ENCODE measurements at regions not wholly inside any gene's neighbourhood (a gene's known extent, or its start where the extent isn't known, plus 50 kb on each side); places are given as distances from the start of the nearest gene placed in this dataset.

- DNase-seq: no peak
These were observed 189.3 kb downstream of the VRK1 start for GRCh38 chr14:96986256-96987085.

DNA sequence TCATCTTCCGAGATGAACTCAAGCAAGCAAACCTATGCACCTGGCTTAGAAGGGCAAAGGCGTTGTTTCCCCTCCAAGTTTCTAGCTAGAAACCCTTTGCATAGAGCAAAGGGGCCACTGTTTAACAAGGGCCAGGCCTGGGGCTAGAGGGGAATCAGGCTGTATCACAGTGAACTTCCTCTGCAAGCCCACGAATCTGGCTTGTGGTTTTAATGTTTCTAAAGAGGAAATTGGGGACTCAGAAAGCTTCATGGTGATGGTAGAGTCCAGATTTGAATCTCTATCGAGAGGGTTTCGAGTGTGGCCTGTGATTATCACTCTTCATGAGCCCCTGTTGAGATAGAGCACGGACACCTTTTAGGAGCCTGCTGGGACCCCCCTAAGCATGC lies 189.9 kb downstream of the VRK1 start:
- peak in 1 of 2 donors; percentile 9 for DNase-seq

GRCh38 chr14:96987771-96988170 lies 190.6 kb downstream of the VRK1 start:
- DNase-seq: no peak

DNA sequence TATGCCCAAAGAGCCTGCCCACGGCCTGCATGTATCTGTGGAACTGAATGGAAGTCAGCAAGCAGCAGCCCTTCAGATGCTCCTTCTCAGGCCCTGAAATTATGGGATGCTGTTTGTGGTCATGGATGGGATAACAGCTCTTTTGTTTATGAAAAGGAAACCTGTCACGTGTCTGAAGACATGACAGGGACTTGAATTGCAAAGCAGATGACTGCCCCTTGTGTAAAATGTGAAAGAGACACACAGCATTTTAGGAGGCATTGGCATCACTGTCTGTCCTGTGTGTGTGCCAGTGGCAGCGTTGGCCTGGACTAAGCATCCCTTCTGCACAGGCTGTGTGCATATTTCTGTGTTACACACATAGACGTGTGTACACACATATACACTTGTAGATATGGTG lies 192.1 kb downstream of the VRK1 start:
- no peak for DNase-seq

DNA sequence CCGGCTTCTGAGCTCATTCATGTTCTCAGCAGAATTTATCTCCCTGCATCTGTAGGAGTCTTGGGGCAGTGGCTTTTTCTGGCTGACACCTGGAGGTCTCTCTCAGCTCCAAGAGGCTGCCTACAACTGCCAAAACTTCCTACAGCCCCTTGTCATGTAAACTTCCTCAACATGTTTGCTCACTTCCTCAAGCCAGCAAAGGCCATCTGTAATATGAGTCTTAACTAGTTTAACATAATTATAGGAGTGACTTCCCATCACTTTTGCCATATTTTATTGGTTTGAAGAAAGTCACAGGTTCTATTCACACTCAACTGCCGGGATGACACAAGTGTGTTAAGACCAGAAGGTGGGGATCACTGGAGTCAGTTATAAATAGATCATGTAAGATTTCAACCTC lies 194.0 kb downstream of the VRK1 start:
- DNase-seq: no peak

DNA sequence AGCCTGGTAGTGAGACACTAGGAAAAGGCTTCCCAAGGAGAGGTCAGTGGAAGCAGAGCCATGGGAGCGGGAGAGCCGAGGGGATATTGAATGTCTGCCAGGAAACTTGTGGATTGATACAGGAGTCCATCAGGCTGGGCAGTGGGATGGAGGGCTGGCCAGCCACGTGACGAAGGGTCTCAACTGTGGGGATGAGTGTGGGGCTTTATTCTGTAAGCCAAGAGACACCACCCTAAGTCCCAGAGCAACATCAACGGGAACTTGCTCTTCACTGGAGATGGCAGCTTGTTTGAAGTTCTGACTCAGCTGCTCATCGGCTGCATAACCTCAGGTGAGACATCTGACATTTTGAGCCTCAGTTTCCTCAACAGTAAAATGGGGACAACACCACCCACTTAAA lies 197.8 kb downstream of the VRK1 start:
- DNase-seq: no peak

DNA sequence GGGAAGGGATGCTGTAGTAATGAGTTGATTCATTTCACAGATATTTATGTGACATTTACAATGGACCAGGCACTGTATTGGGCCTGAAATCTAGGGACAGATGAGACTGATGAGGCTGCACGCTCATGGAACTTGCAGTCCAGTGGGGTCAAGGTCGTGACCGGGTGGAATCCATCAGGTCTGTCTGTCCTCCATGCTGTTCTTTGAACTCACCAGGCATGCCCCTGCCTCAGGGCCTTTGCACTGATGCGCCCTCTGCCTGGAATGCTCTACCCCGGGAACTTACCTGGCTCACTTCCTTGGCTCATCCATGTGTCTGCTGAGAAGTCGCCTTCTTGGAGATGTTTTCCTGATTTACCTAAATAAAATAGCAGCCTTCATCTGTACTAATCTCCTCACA lies 200.1 kb downstream of the VRK1 start:
- DNase-seq: no peak

- DNase-seq: no peak
These were observed 200.8 kb downstream of the VRK1 start for GRCh38 chr14:96997996-96998395.

DNA sequence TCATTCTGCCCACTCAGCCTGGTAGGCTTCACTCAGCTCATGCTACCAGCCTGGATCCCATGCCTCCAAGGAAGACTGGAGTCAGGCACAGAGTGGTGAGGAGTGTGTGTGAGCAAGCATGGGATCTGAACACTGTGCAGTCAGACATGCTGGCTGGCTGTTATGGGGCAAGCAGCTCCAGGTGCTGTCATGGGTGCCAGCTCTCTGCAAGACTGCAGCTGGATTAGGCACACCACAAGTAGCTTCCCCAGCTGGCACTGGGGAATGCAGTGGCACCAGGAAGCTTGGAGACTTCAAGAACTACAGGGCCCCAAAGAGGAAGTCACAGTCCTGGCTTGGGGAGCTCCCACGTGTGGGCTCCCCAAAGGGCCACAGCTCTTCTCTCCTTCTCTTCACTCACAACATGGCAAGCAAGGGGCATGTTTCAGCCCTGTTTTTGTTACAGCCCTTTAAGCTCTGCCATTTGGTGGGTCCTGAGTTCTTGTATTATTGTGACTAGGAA lies 202.5 kb downstream of the VRK1 start:
- DNase-seq: no peak

DNA sequence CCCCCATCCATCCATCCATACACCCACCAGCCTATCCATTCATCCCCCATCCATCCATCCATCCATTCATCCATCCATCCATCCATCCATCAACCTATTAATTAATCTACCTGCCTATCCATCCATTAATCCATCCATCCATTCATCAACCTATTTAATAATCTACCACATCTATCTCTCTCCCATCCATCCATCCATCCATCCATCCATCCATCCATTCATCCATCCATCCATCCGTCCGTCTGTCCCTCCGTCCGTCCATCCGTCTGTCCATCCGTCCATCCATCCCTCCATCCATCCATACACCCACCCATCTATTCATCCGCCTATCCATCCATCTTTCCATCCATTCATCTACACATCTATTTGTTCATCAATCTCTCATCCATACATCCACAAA lies 205.3 kb downstream of the VRK1 start:
- DNase-seq: no peak

GRCh38 chr14:97005934-97006333 lies 208.8 kb downstream of the VRK1 start:
- DNase-seq: no peak

DNA sequence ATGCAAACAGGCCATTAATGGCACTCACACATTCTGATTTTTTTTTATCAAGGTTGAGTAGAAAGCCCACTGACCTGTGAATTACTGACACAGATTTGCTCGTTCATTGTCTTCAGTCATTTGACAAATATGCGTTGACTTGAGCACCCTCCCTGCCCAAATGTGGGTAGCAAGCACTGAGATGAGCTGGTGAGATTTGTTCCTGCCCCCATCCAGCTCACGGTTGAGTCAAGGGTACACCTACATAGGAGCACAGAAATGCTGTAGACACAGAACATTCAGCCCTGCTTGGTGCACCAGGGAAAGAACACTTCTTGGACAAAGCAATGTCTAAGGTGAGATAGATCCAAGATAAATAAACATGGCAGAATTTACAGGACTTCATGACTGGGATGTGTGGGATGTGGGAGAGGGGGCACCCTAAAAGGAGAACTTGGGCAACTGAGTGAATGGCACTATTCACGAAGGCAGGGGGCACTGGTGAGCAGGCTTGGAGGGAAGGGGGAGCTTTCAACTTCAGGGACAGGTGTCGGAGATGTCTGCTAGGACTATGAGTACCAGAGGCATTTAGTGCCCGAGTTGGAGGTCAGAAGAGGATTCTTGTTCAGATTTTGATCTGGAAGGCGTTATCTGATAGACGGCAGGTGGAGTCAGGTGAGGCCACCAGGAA lies 213.4 kb downstream of the VRK1 start:
- DNase-seq: no peak

DNA sequence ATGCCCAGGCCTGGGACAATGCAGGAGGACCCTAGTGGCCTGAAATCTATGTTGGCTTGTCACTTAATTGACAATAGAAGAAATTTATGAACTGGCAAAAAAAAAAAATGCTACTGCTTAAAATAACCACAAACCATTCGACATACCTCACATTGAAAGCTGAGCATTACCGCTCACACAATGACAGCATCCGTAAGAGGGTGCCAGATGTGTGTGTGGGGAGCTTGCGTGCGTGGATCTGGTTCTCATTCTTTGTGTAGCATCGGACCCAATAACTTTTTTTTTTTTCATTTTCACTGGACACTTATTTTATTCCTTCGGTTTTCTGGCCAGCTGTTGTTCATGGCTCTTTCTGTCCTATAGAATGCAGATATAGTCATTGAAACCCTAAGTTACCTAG lies 216.7 kb downstream of the VRK1 start:
- DNase-seq: no peak

DNA sequence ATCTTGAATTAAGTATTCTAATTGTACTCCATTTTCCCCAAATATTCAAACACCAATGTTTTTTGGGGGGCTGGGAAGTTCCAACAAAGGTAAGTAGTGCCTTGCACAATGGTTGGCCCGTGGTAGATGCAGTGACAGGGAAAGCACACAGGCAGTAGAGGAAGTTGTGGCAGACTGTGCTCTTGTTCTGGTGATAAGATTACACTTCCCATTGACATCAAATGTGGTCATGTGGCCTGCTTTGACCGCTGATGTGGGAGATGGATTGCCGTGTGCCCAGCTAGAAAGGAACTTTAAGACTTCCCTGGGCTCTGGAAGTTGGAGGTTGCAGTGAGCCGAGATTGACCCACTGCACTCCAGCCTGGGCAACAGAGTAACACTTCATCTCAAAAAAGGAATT lies 223.8 kb downstream of the VRK1 start:
- no peak for DNase-seq

GRCh38 chr14:97021571-97022168 lies 224.5 kb downstream of the VRK1 start:
- no peak for DNase-seq

DNA sequence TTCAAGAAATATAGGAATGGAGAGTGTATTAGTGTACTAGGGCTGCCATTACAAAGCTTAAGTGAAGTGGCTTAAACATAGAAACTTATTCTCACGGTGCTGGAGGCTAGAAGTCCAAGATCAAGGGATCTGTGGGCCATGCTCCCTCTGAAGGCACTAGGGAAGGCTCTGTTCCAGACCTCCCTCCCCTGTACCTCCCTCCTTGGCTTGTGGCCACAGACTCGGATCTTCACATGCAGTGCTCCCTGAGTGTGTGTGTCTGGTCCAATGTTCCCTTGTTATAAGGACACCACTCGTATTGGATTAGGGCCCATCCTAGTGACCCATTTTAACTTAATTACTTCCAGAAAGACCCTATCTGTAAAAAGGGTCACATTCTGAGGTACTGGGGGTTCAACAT lies 225.6 kb downstream of the VRK1 start:
- no peak for DNase-seq

GRCh38 chr14:97023871-97024270 lies 226.7 kb downstream of the VRK1 start:
- no peak for DNase-seq

GRCh38 chr14:97024300-97024699 lies 227.1 kb downstream of the VRK1 start:
- DNase-seq: no peak

- DNase-seq: no peak
These were observed 228.5 kb downstream of the VRK1 start for GRCh38 chr14:97025722-97026121.

- no peak for DNase-seq
These were observed 230.2 kb downstream of the VRK1 start for GRCh38 chr14:97027256-97027999.

GRCh38 chr14:97028382-97028781 lies 231.2 kb downstream of the VRK1 start:
- DNase-seq: no peak

GRCh38 chr14:97029800-97030199 lies 232.6 kb downstream of the VRK1 start:
- DNase-seq: no peak

DNA sequence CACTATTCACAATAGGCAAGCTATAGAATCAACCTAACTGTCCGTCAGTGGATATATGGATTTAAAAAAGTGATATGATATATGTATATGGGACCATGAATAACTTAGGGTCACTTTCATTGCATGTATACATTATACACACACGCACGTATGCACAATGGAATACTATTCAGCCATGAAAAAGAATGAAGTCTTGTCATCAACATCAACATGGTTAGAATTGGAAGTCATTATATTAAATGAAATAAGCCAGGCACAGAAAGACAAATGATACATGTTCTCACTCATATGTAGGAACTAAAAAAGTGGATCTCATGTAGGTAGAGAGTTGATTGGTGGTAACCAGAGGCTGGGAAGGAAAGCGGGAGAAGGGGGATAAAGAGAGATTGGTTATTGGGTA lies 234.3 kb downstream of the VRK1 start:
- DNase-seq: no peak
